H1 (cell line): ENCODE measurements at regions not wholly inside any gene's neighbourhood (a gene's known extent, or its start where the extent isn't known, plus 50 kb on each side); places are given as distances from the start of the nearest gene placed in this dataset.

Source experiments
- CTCF ChIA-PET: fragments of 300-600 bp; sonication (Branson Sonifier 250); formaldehyde crosslinking; loops from one replicate; lab custom pipeline; 2021; ENCODE audit not compliant: partially characterized antibody; lab: Charles Lee
- POLR2A ChIA-PET: fragments of 300-600 bp; sonication (Branson Sonifier 250); formaldehyde crosslinking; loops from one replicate; lab custom pipeline; 2021; ENCODE audit warnings: inconsistent platforms; ENCODE audit not compliant: partially characterized antibody; lab: Charles Lee
- DNase-seq, 2 experiments: peaks; one replicate each; pipeline versions ENCODE4 v3.0.0 to v3.0.0-alpha.2; 2010 to 2022; ENCODE audit warnings: low spot score in 2 of 2, low read depth in 1 of 2, mixed read lengths in 1 of 2
- FAIRE-seq: peaks from 2 replicates; lab custom pipeline; 2011; peaks lifted over from hg19 to GRCh38; lab: Jason Lieb, UNC
- H2AFZ ChIP-seq: 2 replicates; pipeline ENCODE4 v1.8.1; 2012; ENCODE audit warnings: low read length, inconsistent platforms
- H2AK5ac ChIP-seq: 2 replicates; pipeline ENCODE4 v1.6.1; 2013; ENCODE audit warnings: low read depth, low read length
- H2BK120ac ChIP-seq: replicated peaks from 2 replicates; pipeline ENCODE3; 2013; ENCODE audit warnings: low read depth, low read length, inconsistent platforms
- H2BK12ac ChIP-seq: 2 replicates; pipeline ENCODE4 v1.6.1; 2013; ENCODE audit warnings: low read depth, low read length
- H2BK15ac ChIP-seq: 2 replicates; pipeline ENCODE4 v1.6.1; 2013; ENCODE audit warnings: low read length
- H2BK20ac ChIP-seq: 2 replicates; pipeline ENCODE4 v1.6.1; 2013; ENCODE audit warnings: low read length
- H2BK5ac ChIP-seq: 2 replicates; pipeline ENCODE4 v1.6.1; 2013; ENCODE audit warnings: low read depth, low read length
- H3K14ac ChIP-seq: 2 replicates; pipeline ENCODE4 v1.6.1; 2013; ENCODE audit warnings: inconsistent platforms; ENCODE audit not compliant: insufficient read length
- H3K18ac ChIP-seq: 2 replicates; pipeline ENCODE4 v1.6.1; 2013; ENCODE audit warnings: low read length; ENCODE audit errors: extremely low read depth
- H3K23ac ChIP-seq: 2 replicates; pipeline ENCODE4 v1.6.1; 2013; ENCODE audit warnings: inconsistent platforms; ENCODE audit not compliant: insufficient read length
- H3K23me2 ChIP-seq: 2 replicates; pipeline ENCODE4 v1.6.1; 2013; ENCODE audit warnings: low read depth, low read length
- H3K27ac ChIP-seq: 2 replicates; pipeline ENCODE4 v1.6.1; 2011; ENCODE audit warnings: low read depth, low read length, inconsistent platforms
- H3K27me3 ChIP-seq, 4 experiments: replicated peaks in 1 of 4; 1 replicate in 1 of 4; 2 replicates in 3 of 4; pipeline versions ENCODE4 v1.6.1 to v1.8.1; 2011 to 2013; ENCODE audit warnings: low read length in 3 of 4, mild to moderate bottlenecking in 3 of 4, inconsistent platforms in 2 of 4, mixed read lengths in 2 of 4, moderate library complexity in 1 of 4; ENCODE audit not compliant: control insufficient read depth in 3 of 4, insufficient read depth in 3 of 4; ENCODE audit errors: extremely low read depth in 1 of 4
- H3K36me3 ChIP-seq, 4 experiments: 2 replicates each; pipeline versions ENCODE4 v1.6.1 to v1.8.1; 2011 to 2013; ENCODE audit warnings: mild to moderate bottlenecking in 4 of 4, low read length in 3 of 4, moderate library complexity in 2 of 4, control low read depth in 1 of 4, inconsistent platforms in 1 of 4; ENCODE audit not compliant: insufficient read depth in 4 of 4, control insufficient read depth in 2 of 4
- H3K4ac ChIP-seq: replicated peaks from 2 replicates; pipeline ENCODE3; 2013; ENCODE audit warnings: low read length, low read depth, mixed read lengths, inconsistent platforms; ENCODE audit not compliant: insufficient read length
- H3K4me1 ChIP-seq, 4 experiments: replicated peaks in 1 of 4; 1 replicate in 1 of 4; 2 replicates in 3 of 4; pipeline versions ENCODE4 v1.6.1 to v1.8.1; 2011 to 2013; ENCODE audit warnings: low read length in 3 of 4, inconsistent platforms in 2 of 4, mixed read lengths in 1 of 4; ENCODE audit not compliant: insufficient read depth in 4 of 4, control insufficient read depth in 3 of 4
- H3K4me2 ChIP-seq, 2 experiments: 2 replicates each; pipeline versions ENCODE4 v1.6.1 to v1.8.1; 2011 to 2013; ENCODE audit warnings: low read depth in 2 of 2, low read length in 2 of 2, control low read depth in 1 of 2, inconsistent platforms in 1 of 2, mild to moderate bottlenecking in 1 of 2; ENCODE audit not compliant: insufficient read depth in 1 of 2
- H3K4me3 ChIP-seq, 4 experiments: fragments of 200-600, 300-600 bp in 1 of 4; sonication (generic), shearing (Covaris generic), sonication (Bioruptor Twin) in 1 of 4; 2 replicates each; pipeline versions ENCODE4 v1.5.1 to v1.8.1; 2011 to 2016; ENCODE audit warnings: low read length in 4 of 4, low read depth in 3 of 4, control low read depth in 2 of 4, inconsistent platforms in 2 of 4, mild to moderate bottlenecking in 2 of 4, mixed read lengths in 1 of 4, moderate library complexity in 1 of 4; ENCODE audit not compliant: insufficient read depth in 2 of 4; ENCODE audit errors: extremely low read depth in 1 of 4
- H3K56ac ChIP-seq: replicated peaks from 2 replicates; pipeline ENCODE3; 2013; ENCODE audit warnings: low read depth, mild to moderate bottlenecking, mixed read lengths, low read length, inconsistent platforms; ENCODE audit not compliant: insufficient read length
- H3K79me1 ChIP-seq: 2 replicates; pipeline ENCODE4 v1.6.1; 2013; ENCODE audit warnings: low read depth, low read length, control low read depth
- H3K79me2 ChIP-seq, 2 experiments: 2 replicates each; pipeline versions ENCODE4 v1.6.1 to v1.8.1; 2012 to 2013; ENCODE audit warnings: low read length in 2 of 2, mild to moderate bottlenecking in 2 of 2, inconsistent platforms in 1 of 2; ENCODE audit not compliant: insufficient read depth in 2 of 2, control insufficient read depth in 1 of 2
- H3K9ac ChIP-seq, 4 experiments: replicated peaks in 1 of 4; 1 replicate in 1 of 4; 2 replicates in 3 of 4; pipeline versions ENCODE4 v1.6.1 to v1.8.1; 2011 to 2013; ENCODE audit warnings: low read depth in 3 of 4, low read length in 3 of 4, control low read depth in 2 of 4, mild to moderate bottlenecking in 2 of 4, moderate library complexity in 2 of 4, inconsistent platforms in 1 of 4; ENCODE audit errors: extremely low read depth in 1 of 4
- H3K9me3 ChIP-seq, 2 experiments: 2 replicates each; pipeline versions ENCODE4 v1.6.1 to v1.8.1; 2012 to 2013; ENCODE audit warnings: mild to moderate bottlenecking in 2 of 2, moderate library complexity in 2 of 2, control low read depth in 1 of 2, inconsistent platforms in 1 of 2, low read depth in 1 of 2, low read length in 1 of 2, mixed read lengths in 1 of 2; ENCODE audit not compliant: insufficient read depth in 2 of 2
- H4K20me1 ChIP-seq, 2 experiments: replicated peaks in 1 of 2; 2 replicates each; pipeline versions ENCODE3 to v1.8.1; 2011 to 2013; ENCODE audit warnings: inconsistent platforms in 2 of 2, low read length in 2 of 2, mild to moderate bottlenecking in 1 of 2; ENCODE audit not compliant: insufficient read depth in 2 of 2, control insufficient read depth in 1 of 2
- H4K5ac ChIP-seq: 2 replicates; pipeline ENCODE4 v1.6.1; 2013; ENCODE audit warnings: low read length, low read depth, mixed read lengths, inconsistent platforms; ENCODE audit not compliant: insufficient read length
- H4K8ac ChIP-seq: 2 replicates; pipeline ENCODE4 v1.8.0; 2013; ENCODE audit warnings: mild to moderate bottlenecking, moderate library complexity, low read length, inconsistent platforms; ENCODE audit not compliant: insufficient read depth; ENCODE audit errors: extremely low read depth
- H4K91ac ChIP-seq: replicated peaks from 2 replicates; pipeline ENCODE3; 2013; ENCODE audit warnings: low read length, mixed read lengths, inconsistent platforms; ENCODE audit not compliant: insufficient read length
- CHD1 ChIP-seq: IDR thresholded peaks from 2 replicates; pipeline ENCODE4 v1.6.1; 2012; ENCODE audit warnings: low read depth, low read length, improper control_type of control experiment
- EP300 ChIP-seq, 2 experiments: IDR thresholded peaks; 1 replicate in 1 of 2; 2 replicates in 1 of 2; pipeline ENCODE4 v1.6.1; 2011 to 2012; ENCODE audit warnings: low read depth in 2 of 2, low read length in 2 of 2, mild to moderate bottlenecking in 2 of 2, borderline replicate concordance in 1 of 2, inconsistent platforms in 1 of 2, moderate library complexity in 1 of 2
- EZH2 ChIP-seq: fragments of 200-600 bp; sonication (generic); IDR thresholded peaks from 2 replicates; pipeline ENCODE4 v1.7.1; 2012; ENCODE audit warnings: low read depth, mild to moderate bottlenecking, moderate library complexity, low read length, inconsistent platforms; ENCODE audit not compliant: severe bottlenecking
- FOSL1 ChIP-seq: IDR thresholded peaks from 2 replicates; pipeline ENCODE4 v1.6.1; 2011; ENCODE audit warnings: mild to moderate bottlenecking, low read depth, low read length, moderate library complexity; ENCODE audit not compliant: insufficient read depth
- MAFK ChIP-seq: IDR thresholded peaks from 2 replicates; pipeline ENCODE4 v1.6.1; 2012; ENCODE audit warnings: low read depth, mild to moderate bottlenecking, improper control_type of control experiment, low read length
- RXRA ChIP-seq: IDR thresholded peaks from 2 replicates; pipeline ENCODE4 v1.6.1; 2011; ENCODE audit warnings: low read depth, mild to moderate bottlenecking, low read length, moderate library complexity; ENCODE audit not compliant: insufficient read depth
- SIRT6 ChIP-seq: IDR thresholded peaks from one replicate; pipeline ENCODE4 v1.7.1; 2012; ENCODE audit warnings: low read length, inconsistent platforms
- SP1 ChIP-seq: IDR thresholded peaks from 2 replicates; pipeline ENCODE4 v1.6.1; 2011; ENCODE audit warnings: low read depth, low read length
- SP2 ChIP-seq: IDR thresholded peaks from 2 replicates; pipeline ENCODE4 v1.6.1; 2012; ENCODE audit warnings: mild to moderate bottlenecking, low read length, inconsistent platforms
- SUZ12 ChIP-seq: fragments of 200-600 bp; sonication (generic); IDR thresholded peaks from 2 replicates; pipeline ENCODE4 v1.6.1; 2012; ENCODE audit warnings: mild to moderate bottlenecking, inconsistent platforms, low read length, moderate library complexity, mixed read lengths
- TCF12 ChIP-seq: IDR thresholded peaks from 2 replicates; pipeline ENCODE4 v1.6.1; 2011; ENCODE audit warnings: low read depth, mild to moderate bottlenecking, low read length
- WGBS, 2 experiments: shearing (Covaris generic) in 1 of 2; methylation state at CpG; one replicate each; pipeline versions ENCODE4 v1.1.6 to v1.1.7; 2013 to 2015; ENCODE audit warnings: low lambda C conversion rate in 2 of 2, mixed read lengths in 2 of 2, inconsistent platforms in 1 of 2, low coverage in 1 of 2, missing lambda C conversion rate in 1 of 2; ENCODE audit not compliant: insufficient replicate concordance in 2 of 2, insufficient coverage in 1 of 2, insufficient read length in 1 of 2; ENCODE audit errors: extremely low coverage in 1 of 2, missing lambda C conversion rate in 1 of 2; 5-methylcytosine and 5-hydroxymethylcytosine counted together
- TF ChIP-seq, protein P1 (sequence below): IDR thresholded peaks from 2 replicates; pipeline ENCODE4 v1.6.1; 2011; ENCODE audit warnings: low read length, improper control_type of control experiment
- TF ChIP-seq, protein P2 (sequence below): IDR thresholded peaks from 2 replicates; pipeline ENCODE4 v1.6.1; 2012; ENCODE audit warnings: low read length, inconsistent platforms

DNA sequence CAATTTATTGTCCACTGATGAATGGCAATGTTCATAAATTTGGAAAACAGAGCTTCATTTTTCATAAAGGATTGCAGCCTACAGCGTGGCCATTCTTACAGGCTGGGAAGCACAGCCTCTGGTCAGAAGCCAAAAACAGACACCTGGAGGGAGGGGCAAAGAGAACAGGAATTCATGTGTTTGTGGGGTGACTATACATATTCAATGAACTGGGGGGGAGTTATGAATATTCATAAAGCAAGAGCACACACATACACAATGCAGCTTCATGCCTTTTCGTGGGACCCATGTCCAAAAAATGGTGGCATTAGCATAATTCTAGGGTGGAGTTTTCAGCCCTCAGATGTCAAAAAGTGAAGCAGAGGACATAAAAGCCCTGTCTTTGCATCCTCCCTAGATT, 173.3 kb downstream of the VEGFC start:
- no peak overlapping the region for H3K4me2 ChIP-seq
- H2BK12ac ChIP-seq: no peak overlapping the region
- H3K79me1 ChIP-seq: no peaks in the 10 kb centered on the region
- no peak overlapping the region for H4K91ac ChIP-seq
- H3K36me3 ChIP-seq: no peaks in the 10 kb centered on the region
- no peak overlapping the region for H3K14ac ChIP-seq
- no peak overlapping the region for H3K56ac ChIP-seq
- no peak for DNase-seq
- H3K27me3 ChIP-seq: no peaks in the 10 kb centered on the region
- no peak overlapping the region for H3K27ac ChIP-seq
- no peak overlapping the region for H3K18ac ChIP-seq
- POLR2A ChIA-PET: no interaction called here
- no peak overlapping the region for H2BK20ac ChIP-seq
- H2BK15ac ChIP-seq: no peak overlapping the region
- no peaks in the 10 kb centered on the region for H3K79me2 ChIP-seq
- no peaks in the 10 kb centered on the region for H3K23me2 ChIP-seq
- H4K5ac ChIP-seq: no peak overlapping the region
- no peak overlapping the region for H3K4me3 ChIP-seq
- CTCF ChIA-PET: interaction anchor here (2.0 kb wide), 1 partner anchor 16 kb away, joined by 6 read pairs; no protein-coding TSS in a partner anchor
- H3K9me3 ChIP-seq: no peaks in the 10 kb centered on the region
- FAIRE-seq: no peak
- no peak overlapping the region for H2AK5ac ChIP-seq
- no peak overlapping the region for H2BK5ac ChIP-seq
- 97% methylated on average over 2 of the region's 2 CpGs; no CpG with 5 or more reads in 1 of the 2 experiments for WGBS, 2 experiments
- H3K4me1 ChIP-seq: no peaks in the 10 kb centered on the region
- H3K9ac ChIP-seq: no peak overlapping the region
- H2BK120ac ChIP-seq: no peak overlapping the region
- no peak overlapping the region for H3K23ac ChIP-seq
- no peak overlapping the region for H4K8ac ChIP-seq
- no peak overlapping the region for H2AFZ ChIP-seq
- no peak overlapping the region for H3K4ac ChIP-seq
- no peaks in the 10 kb centered on the region for H4K20me1 ChIP-seq
- TF ChIP-seq, protein P1, sequence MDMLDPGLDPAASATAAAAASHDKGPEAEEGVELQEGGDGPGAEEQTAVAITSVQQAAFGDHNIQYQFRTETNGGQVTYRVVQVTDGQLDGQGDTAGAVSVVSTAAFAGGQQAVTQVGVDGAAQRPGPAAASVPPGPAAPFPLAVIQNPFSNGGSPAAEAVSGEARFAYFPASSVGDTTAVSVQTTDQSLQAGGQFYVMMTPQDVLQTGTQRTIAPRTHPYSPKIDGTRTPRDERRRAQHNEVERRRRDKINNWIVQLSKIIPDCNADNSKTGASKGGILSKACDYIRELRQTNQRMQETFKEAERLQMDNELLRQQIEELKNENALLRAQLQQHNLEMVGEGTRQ: no peak
- TF ChIP-seq SP1: no peak
- no peak for TF ChIP-seq MAFK
- TF ChIP-seq FOSL1: no peak
- no peak for TF ChIP-seq SIRT6
- TF ChIP-seq, protein P2, sequence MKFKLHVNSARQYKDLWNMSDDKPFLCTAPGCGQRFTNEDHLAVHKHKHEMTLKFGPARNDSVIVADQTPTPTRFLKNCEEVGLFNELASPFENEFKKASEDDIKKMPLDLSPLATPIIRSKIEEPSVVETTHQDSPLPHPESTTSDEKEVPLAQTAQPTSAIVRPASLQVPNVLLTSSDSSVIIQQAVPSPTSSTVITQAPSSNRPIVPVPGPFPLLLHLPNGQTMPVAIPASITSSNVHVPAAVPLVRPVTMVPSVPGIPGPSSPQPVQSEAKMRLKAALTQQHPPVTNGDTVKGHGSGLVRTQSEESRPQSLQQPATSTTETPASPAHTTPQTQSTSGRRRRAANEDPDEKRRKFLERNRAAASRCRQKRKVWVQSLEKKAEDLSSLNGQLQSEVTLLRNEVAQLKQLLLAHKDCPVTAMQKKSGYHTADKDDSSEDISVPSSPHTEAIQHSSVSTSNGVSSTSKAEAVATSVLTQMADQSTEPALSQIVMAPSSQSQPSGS: no peak
- no peak for TF ChIP-seq CHD1
- TF ChIP-seq RXRA: no peak
- no peak for TF ChIP-seq TCF12
- no peak for TF ChIP-seq EZH2
- TF ChIP-seq EP300 (IDR thresholded peaks at IDR 0.05; ENCODE audit: borderline replicate concordance in 1 of 2, low read depth in 2 of 2, low read length in 2 of 2): no peak
- TF ChIP-seq SP2: no peak
- TF ChIP-seq SUZ12: no peak
